GM23338 (cell line): ENCODE measurements at regions not wholly inside any gene's neighbourhood (a gene's known extent, or its start where the extent isn't known, plus 50 kb on each side); places are given as distances from the start of the nearest gene placed in this dataset.

Source experiments
- ATAC-seq: fragments of 200-7000 bp; cut with Tn5 transposase; 3 replicates; pipeline ENCODE4 v1.9.1; 2020
- DNase-seq: peaks from one replicate; pipeline ENCODE4 v3.0.0-alpha.2; 2015; ENCODE audit warnings: low spot score
- H2AFZ ChIP-seq: fragments of 200-600 bp; sonication (generic); 2 replicates; pipeline ENCODE4 v1.8.0; 2016; ENCODE audit warnings: antibody characterized with exemption, mild to moderate bottlenecking, moderate library complexity
- H3F3A ChIP-seq: fragments of 200-600 bp; sonication (generic); replicated peaks from 2 replicates; pipeline ENCODE4 v1.8.0; 2017; ENCODE audit warnings: antibody characterized with exemption, mixed run types, low read depth
- H3K27ac ChIP-seq: fragments of 200-600 bp; sonication (generic); 2 replicates; pipeline ENCODE4 v1.6.1; 2016; ENCODE audit warnings: low read depth
- H3K27me3 ChIP-seq: fragments of 200-600 bp; sonication (generic); 2 replicates; pipeline ENCODE4 v1.8.0; 2016; ENCODE audit warnings: mild to moderate bottlenecking, mixed run types, moderate library complexity; ENCODE audit not compliant: insufficient read depth
- H3K36me3 ChIP-seq: fragments of 200-600 bp; sonication (generic); 2 replicates; pipeline ENCODE4 v1.8.0; 2016; ENCODE audit warnings: mild to moderate bottlenecking; ENCODE audit not compliant: insufficient read depth
- H3K4me1 ChIP-seq: fragments of 200-600 bp; sonication (generic); 2 replicates; pipeline ENCODE4 v1.8.0; 2016; ENCODE audit warnings: mild to moderate bottlenecking, moderate library complexity; ENCODE audit not compliant: insufficient read depth
- H3K4me2 ChIP-seq: fragments of 200-600 bp; sonication (generic); 2 replicates; pipeline ENCODE4 v1.7.1; 2017; ENCODE audit warnings: mixed run types
- H3K4me3 ChIP-seq: fragments of 200-600 bp; sonication (generic); 2 replicates; pipeline ENCODE4 v1.6.1; 2016; ENCODE audit warnings: mixed run types
- H3K79me2 ChIP-seq: fragments of 200-600 bp; sonication (generic); replicated peaks from 2 replicates; pipeline ENCODE4 v1.8.0; 2017; ENCODE audit warnings: mild to moderate bottlenecking; ENCODE audit not compliant: insufficient read depth
- H3K9me2 ChIP-seq: fragments of 200-600 bp; sonication (generic); 2 replicates; pipeline ENCODE4 v1.8.0; 2017; ENCODE audit not compliant: insufficient read depth
- H4K20me1 ChIP-seq: fragments of 200-600 bp; sonication (generic); replicated peaks from 2 replicates; pipeline ENCODE4 v1.8.0; 2017; ENCODE audit warnings: mild to moderate bottlenecking; ENCODE audit not compliant: insufficient read depth
- H3K27ac Mint-ChIP-seq: 2 replicates; pipeline ENCODE4 v1.8.0; 2020; ENCODE audit warnings: inconsistent platforms, mild to moderate bottlenecking, moderate library complexity, mixed read lengths
- H3K27me3 Mint-ChIP-seq: 3 replicates; pipeline ENCODE4 v1.8.0; 2022; ENCODE audit warnings: low read depth, mild to moderate bottlenecking, moderate library complexity, mixed read lengths, inconsistent platforms; ENCODE audit not compliant: insufficient read depth, poor library complexity
- H3K36me3 Mint-ChIP-seq: 3 replicates; pipeline ENCODE4 v1.8.0; 2021; ENCODE audit warnings: low read depth, mild to moderate bottlenecking, inconsistent platforms, moderate library complexity, mixed read lengths
- H3K4me1 Mint-ChIP-seq: 3 replicates; pipeline ENCODE4 v1.8.0; 2020; ENCODE audit warnings: mild to moderate bottlenecking, inconsistent platforms, mixed read lengths
- H3K4me3 Mint-ChIP-seq: 3 replicates; pipeline ENCODE4 v1.8.0; 2021; ENCODE audit warnings: moderate library complexity, mild to moderate bottlenecking, inconsistent platforms, mixed read lengths
- H3K9me3 Mint-ChIP-seq: 3 replicates; pipeline ENCODE4 v1.8.0; 2020; ENCODE audit warnings: moderate library complexity, mild to moderate bottlenecking, inconsistent platforms, mixed read lengths
- CREB1 ChIP-seq: fragments of 250-450 bp; sonication (Bioruptor Pico); IDR thresholded peaks from 2 replicates; pipeline ENCODE4 v1.5.0; 2020; ENCODE audit warnings: low read depth, mild to moderate bottlenecking, moderate library complexity
- CTCF ChIP-seq, 2 experiments: fragments of 200-600 bp in 1 of 2; sonication (generic) in 1 of 2; conservative IDR thresholded peaks; 2 replicates each; pipeline versions ENCODE4 v1.5.1 to v1.6.1; 2016 to 2017; ENCODE audit warnings: antibody characterized with exemption in 2 of 2, low read depth in 2 of 2, mild to moderate bottlenecking in 2 of 2, moderate library complexity in 1 of 2
- EZH2 ChIP-seq: fragments of 200-600 bp; sonication (generic); IDR thresholded peaks from one replicate; pipeline ENCODE4 v1.8.0; 2017; ENCODE audit warnings: antibody characterized with exemption, mild to moderate bottlenecking, low read depth; ENCODE audit not compliant: unreplicated experiment
- EZH2phosphoT487 ChIP-seq: fragments of 200-600 bp; sonication (generic); IDR thresholded peaks from one replicate; pipeline ENCODE4 v1.8.1; 2018; ENCODE audit warnings: antibody characterized with exemption; ENCODE audit not compliant: unreplicated experiment
- JUNB ChIP-seq: IDR thresholded peaks from one replicate; pipeline ENCODE4 v1.6.1; 2016; ENCODE audit warnings: antibody characterized with exemption; ENCODE audit not compliant: unreplicated experiment
- NANOG ChIP-seq: IDR thresholded peaks from 2 replicates; pipeline ENCODE4 v1.6.1; 2016; ENCODE audit warnings: antibody characterized with exemption, borderline replicate concordance
- POLR2AphosphoS5 ChIP-seq: IDR thresholded peaks from 2 replicates; pipeline ENCODE4 v1.6.1; 2016; ENCODE audit warnings: antibody characterized with exemption, low read depth
- REST ChIP-seq: IDR thresholded peaks from one replicate; pipeline ENCODE4 v1.6.1; 2018; ENCODE audit warnings: antibody characterized with exemption; ENCODE audit not compliant: unreplicated experiment
- STAT1 ChIP-seq: IDR thresholded peaks from one replicate; pipeline ENCODE4 v1.6.1; 2016; ENCODE audit warnings: antibody characterized with exemption; ENCODE audit not compliant: unreplicated experiment
- ZNF114 ChIP-seq: fragments of 250-450 bp; sonication (Bioruptor Pico); IDR thresholded peaks from 2 replicates; pipeline ENCODE4 v1.5.0; 2020; ENCODE audit warnings: mild to moderate bottlenecking, moderate library complexity
- ZNF331 ChIP-seq: fragments of 250-450 bp; sonication (Bioruptor Pico); IDR thresholded peaks from 2 replicates; pipeline ENCODE4 v1.5.0; 2020; ENCODE audit warnings: low read depth, mild to moderate bottlenecking, moderate library complexity
- TF ChIP-seq, protein P1 (sequence below): IDR thresholded peaks from 2 replicates; pipeline ENCODE4 v1.6.1; 2016; ENCODE audit warnings: antibody characterized with exemption
- TF ChIP-seq, protein P2 (sequence below): fragments of 250-450 bp; sonication (Bioruptor Pico); IDR thresholded peaks from 2 replicates; pipeline ENCODE4 v1.5.0; 2020; ENCODE audit warnings: mild to moderate bottlenecking, moderate library complexity

DNA sequence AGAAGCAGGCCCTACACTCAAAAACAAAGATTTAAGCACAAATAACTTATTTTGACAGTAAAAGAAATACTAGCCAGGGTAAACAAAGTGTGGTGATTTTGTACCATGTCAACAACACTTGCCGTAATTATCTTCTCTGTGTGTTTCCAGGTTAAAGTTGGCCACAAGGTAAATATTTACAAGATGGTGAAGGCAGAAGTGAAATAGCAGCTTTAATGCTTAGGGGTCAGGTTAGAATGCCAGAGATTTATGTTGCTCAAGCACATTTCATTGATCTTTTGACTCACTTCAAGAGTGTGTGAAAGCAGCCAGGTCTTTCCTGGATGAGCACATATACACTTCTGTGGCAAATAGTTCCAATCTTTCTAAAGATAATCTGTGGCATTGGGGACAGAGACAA lies 270.2 kb upstream of the LUZP2 start:
- Histone ChIP-seq H3K27ac (no peak overlapping the region), H2AFZ (no peak overlapping the region; the same call in 1 of the 2 replicates), H3F3A (no peaks in the 10 kb centered on the region), H3K9me2 (0 out of 2 replicates have a peak, but pooled peaks cover 6% of the 10 kb centered on the region), H3K4me2 (no peak overlapping the region), H3K79me2 (no peaks in the 10 kb centered on the region), H3K4me1 (no peaks in the 10 kb centered on the region), H4K20me1 (no peaks in the 10 kb centered on the region), H3K4me3 (no peak overlapping the region), H3K27me3 (no peaks in the 10 kb centered on the region), H3K36me3 (no peaks in the 10 kb centered on the region)
- ATAC-seq (no peak), DNase-seq (no peak)
- Mint-ChIP-seq H3K4me3 (no peak overlapping the region), H3K27me3 (no peaks in the 10 kb centered on the region), H3K36me3 (no peaks in the 10 kb centered on the region; the same call in 2 of the 3 replicates), H3K4me1 (no peaks in the 10 kb centered on the region), H3K27ac (no peak overlapping the region), H3K9me3 (peaks cover 10% of the 10 kb centered on the region)
- TF ChIP-seq NANOG (no peak), STAT1 (no peak), REST (no peak), CTCF (conservative IDR thresholded peaks at IDR 0.05; ENCODE audit: low read depth in 2 of 2) (no peak), ZNF331 (CRISPR knock-in tag) (no peak), JUNB (no peak), CREB1 (CRISPR knock-in tag) (no peak), ZNF114 (CRISPR knock-in tag) (no peak), POLR2AphosphoS5 (no peak), EZH2phosphoT487 (no peak), EZH2 (no peak)
- TF ChIP-seq, protein P1, sequence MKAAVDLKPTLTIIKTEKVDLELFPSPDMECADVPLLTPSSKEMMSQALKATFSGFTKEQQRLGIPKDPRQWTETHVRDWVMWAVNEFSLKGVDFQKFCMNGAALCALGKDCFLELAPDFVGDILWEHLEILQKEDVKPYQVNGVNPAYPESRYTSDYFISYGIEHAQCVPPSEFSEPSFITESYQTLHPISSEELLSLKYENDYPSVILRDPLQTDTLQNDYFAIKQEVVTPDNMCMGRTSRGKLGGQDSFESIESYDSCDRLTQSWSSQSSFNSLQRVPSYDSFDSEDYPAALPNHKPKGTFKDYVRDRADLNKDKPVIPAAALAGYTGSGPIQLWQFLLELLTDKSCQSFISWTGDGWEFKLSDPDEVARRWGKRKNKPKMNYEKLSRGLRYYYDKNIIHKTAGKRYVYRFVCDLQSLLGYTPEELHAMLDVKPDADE: no peak
- TF ChIP-seq, protein P2, sequence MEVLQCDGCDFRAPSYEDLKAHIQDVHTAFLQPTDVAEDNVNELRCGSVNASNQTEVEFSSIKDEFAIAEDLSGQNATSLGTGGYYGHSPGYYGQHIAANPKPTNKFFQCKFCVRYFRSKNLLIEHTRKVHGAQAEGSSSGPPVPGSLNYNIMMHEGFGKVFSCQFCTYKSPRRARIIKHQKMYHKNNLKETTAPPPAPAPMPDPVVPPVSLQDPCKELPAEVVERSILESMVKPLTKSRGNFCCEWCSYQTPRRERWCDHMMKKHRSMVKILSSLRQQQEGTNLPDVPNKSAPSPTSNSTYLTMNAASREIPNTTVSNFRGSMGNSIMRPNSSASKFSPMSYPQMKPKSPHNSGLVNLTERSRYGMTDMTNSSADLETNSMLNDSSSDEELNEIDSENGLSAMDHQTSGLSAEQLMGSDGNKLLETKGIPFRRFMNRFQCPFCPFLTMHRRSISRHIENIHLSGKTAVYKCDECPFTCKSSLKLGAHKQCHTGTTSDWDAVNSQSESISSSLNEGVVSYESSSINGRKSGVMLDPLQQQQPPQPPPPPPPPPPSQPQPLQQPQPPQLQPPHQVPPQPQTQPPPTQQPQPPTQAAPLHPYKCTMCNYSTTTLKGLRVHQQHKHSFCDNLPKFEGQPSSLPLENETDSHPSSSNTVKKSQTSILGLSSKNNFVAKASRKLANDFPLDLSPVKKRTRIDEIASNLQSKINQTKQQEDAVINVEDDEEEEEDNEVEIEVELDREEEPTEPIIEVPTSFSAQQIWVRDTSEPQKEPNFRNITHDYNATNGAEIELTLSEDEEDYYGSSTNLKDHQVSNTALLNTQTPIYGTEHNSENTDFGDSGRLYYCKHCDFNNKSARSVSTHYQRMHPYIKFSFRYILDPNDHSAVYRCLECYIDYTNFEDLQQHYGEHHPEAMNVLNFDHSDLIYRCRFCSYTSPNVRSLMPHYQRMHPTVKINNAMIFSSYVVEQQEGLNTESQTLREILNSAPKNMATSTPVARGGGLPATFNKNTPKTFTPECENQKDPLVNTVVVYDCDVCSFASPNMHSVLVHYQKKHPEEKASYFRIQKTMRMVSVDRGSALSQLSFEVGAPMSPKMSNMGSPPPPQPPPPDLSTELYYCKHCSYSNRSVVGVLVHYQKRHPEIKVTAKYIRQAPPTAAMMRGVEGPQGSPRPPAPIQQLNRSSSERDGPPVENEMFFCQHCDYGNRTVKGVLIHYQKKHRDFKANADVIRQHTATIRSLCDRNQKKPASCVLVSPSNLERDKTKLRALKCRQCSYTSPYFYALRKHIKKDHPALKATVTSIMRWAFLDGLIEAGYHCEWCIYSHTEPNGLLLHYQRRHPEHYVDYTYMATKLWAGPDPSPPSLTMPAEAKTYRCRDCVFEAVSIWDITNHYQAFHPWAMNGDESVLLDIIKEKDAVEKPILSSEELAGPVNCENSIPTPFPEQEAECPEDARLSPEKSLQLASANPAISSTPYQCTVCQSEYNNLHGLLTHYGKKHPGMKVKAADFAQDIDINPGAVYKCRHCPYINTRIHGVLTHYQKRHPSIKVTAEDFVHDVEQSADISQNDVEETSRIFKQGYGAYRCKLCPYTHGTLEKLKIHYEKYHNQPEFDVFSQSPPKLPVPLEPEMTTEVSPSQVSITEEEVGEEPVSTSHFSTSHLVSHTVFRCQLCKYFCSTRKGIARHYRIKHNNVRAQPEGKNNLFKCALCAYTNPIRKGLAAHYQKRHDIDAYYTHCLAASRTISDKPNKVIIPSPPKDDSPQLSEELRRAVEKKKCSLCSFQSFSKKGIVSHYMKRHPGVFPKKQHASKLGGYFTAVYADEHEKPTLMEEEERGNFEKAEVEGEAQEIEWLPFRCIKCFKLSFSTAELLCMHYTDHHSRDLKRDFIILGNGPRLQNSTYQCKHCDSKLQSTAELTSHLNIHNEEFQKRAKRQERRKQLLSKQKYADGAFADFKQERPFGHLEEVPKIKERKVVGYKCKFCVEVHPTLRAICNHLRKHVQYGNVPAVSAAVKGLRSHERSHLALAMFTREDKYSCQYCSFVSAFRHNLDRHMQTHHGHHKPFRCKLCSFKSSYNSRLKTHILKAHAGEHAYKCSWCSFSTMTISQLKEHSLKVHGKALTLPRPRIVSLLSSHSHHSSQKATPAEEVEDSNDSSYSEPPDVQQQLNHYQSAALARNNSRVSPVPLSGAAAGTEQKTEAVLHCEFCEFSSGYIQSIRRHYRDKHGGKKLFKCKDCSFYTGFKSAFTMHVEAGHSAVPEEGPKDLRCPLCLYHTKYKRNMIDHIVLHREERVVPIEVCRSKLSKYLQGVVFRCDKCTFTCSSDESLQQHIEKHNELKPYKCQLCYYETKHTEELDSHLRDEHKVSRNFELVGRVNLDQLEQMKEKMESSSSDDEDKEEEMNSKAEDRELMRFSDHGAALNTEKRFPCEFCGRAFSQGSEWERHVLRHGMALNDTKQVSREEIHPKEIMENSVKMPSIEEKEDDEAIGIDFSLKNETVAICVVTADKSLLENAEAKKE (CRISPR knock-in tag): no peak
